ENCODE measurements at regions not wholly inside any gene's neighbourhood (a gene's known extent, or its start where the extent isn't known, plus 50 kb on each side); places are given as distances from the start of the nearest gene placed in this dataset.

DNA sequence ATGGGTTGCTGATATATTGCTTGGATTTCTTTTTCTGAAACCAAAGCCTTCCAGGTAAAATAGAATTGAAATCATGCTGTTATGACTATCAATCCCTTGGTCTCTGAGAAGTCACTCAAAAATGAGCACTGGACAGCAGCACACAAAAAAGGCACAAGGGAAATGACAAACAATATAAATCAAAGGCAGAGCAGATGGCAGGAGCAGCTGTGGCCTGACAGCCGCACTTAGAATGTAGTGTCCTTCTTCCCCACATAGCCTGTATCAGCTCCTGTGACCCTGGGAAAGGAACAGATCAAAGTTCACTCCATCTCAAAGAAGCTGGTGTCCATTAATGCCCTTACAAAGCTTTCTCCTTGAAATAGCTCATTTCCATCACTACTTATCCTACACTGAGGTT lies 326.7 kb downstream of the SUCLG1 start (continued):
- TF ChIP-seq ZBTB11 (CRISPR knock-in tag; IDR thresholded peaks at IDR 0.05) (no peak), IRF2 (CRISPR knock-in tag; IDR thresholded peaks at IDR 0.05) (no peak), ZBTB33 (CRISPR knock-in tag; IDR thresholded peaks at IDR 0.05) (no peak), ILF3 (IDR thresholded peaks at IDR 0.05; ENCODE audit: borderline replicate concordance) (no peak), WHSC1 (IDR thresholded peaks at IDR 0.05; ENCODE audit: low read length) (no peak), ZNF24 (IDR thresholded peaks at IDR 0.05) (no peak), ZNF644 (tag; IDR thresholded peaks at IDR 0.05; ENCODE audit: low read depth) (no peak), YBX1 (IDR thresholded peaks at IDR 0.05) (no peak), PRMT5 (CRISPR knock-in tag; IDR thresholded peaks at IDR 0.05) (no peak)
